RWPE2 (cell line): ENCODE measurements at regions not wholly inside any gene's neighbourhood (a gene's known extent, or its start where the extent isn't known, plus 50 kb on each side); places are given as distances from the start of the nearest gene placed in this dataset.
A peak's percentile ranks its signal among the peaks of the same experiment; 100 is the strongest.

Source experiments
- ATAC-seq: fragments of 200-7000 bp; cut with Tn5 transposase; 3 replicates; pipeline ENCODE4 v1.9.1; 2021; ENCODE audit warnings: low read depth
- DNase-seq: peaks from one replicate; pipeline ENCODE4 v3.0.0-alpha.2; 2020; ENCODE audit warnings: low spot score
- H3K27ac ChIP-seq: fragments of 450-650 bp; 2 replicates; pipeline ENCODE4 v1.5.1; 2017; ENCODE audit warnings: mild to moderate bottlenecking; ENCODE audit not compliant: poor library complexity, severe bottlenecking
- H3K27me3 ChIP-seq: fragments of 250-450 bp; sonication (Bioruptor Pico); 2 replicates; pipeline ENCODE4 v1.5.1; 2021; ENCODE audit warnings: mild to moderate bottlenecking, moderate library complexity; ENCODE audit not compliant: insufficient read depth, poor library complexity, severe bottlenecking
- H3K36me3 ChIP-seq: fragments of 250-450 bp; sonication (Bioruptor Pico); 2 replicates; pipeline ENCODE4 v1.5.1; 2020; ENCODE audit warnings: low read depth, mild to moderate bottlenecking, moderate library complexity
- H3K4me1 ChIP-seq: fragments of 250-450 bp; sonication (Bioruptor Pico); 2 replicates; pipeline ENCODE4 v1.5.1; 2021; ENCODE audit warnings: mild to moderate bottlenecking, moderate library complexity; ENCODE audit not compliant: insufficient read depth, poor library complexity, severe bottlenecking
- H3K4me3 ChIP-seq: fragments of 250-450 bp; sonication (Bioruptor Pico); 2 replicates; pipeline ENCODE4 v1.5.1; 2021; ENCODE audit warnings: mild to moderate bottlenecking, moderate library complexity; ENCODE audit not compliant: severe bottlenecking
- H3K9me3 ChIP-seq: fragments of 250-450 bp; sonication (Bioruptor Pico); 2 replicates; pipeline ENCODE4 v1.5.1; 2021; ENCODE audit warnings: mild to moderate bottlenecking, moderate library complexity; ENCODE audit not compliant: severe bottlenecking
- CTCF ChIP-seq: fragments of 450-650 bp; IDR thresholded peaks from one replicate; pipeline ENCODE4 v1.5.1; 2017; ENCODE audit warnings: mild to moderate bottlenecking, moderate library complexity; ENCODE audit not compliant: poor library complexity, severe bottlenecking

DNA sequence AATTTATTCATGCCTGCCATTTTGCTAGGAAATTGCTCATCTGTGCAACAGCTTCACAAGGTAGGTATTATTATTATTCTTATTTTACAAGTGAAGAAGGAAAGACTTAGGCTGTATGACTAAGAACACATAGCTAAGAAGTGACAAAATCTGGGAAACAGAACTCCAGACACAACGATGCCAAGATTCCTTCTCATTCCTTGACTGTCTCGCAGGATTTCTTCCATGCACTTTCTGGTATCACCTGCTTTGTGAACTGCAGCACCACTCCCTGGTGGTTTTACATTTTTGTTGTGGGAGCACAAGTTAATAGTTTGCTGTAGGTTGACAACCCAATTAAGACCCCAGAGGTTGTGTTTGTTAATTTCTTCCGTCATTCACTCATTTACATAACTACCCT, 188.5 kb downstream of the LACC1 start:
- no peak for ATAC-seq
- Histone ChIP-seq H3K4me1 (peaks cover 12% of the 10 kb centered on the region), H3K36me3 (no peaks in the 10 kb centered on the region), H3K4me3 (no peak overlapping the region), H3K27ac (peak overlapping the region; percentile 41), H3K9me3 (no peaks in the 10 kb centered on the region), H3K27me3 (no peaks in the 10 kb centered on the region)
- no peak for DNase-seq
- TF ChIP-seq CTCF = no peak

- no peak overlapping the region for H3K4me3 ChIP-seq
- no peaks in the 10 kb centered on the region for H3K9me3 ChIP-seq
- DNase-seq (no peak), ATAC-seq (peak; percentile 81)
- no peak for TF ChIP-seq CTCF
- H3K27me3 ChIP-seq = no peaks in the 10 kb centered on the region
- peak overlapping the region; percentile 41 for H3K27ac ChIP-seq
- peaks cover 12% of the 10 kb centered on the region for H3K4me1 ChIP-seq
- no peaks in the 10 kb centered on the region for H3K36me3 ChIP-seq
These were observed 189.0 kb downstream of the LACC1 start for GRCh38 chr13:44068737-44069136.

DNA sequence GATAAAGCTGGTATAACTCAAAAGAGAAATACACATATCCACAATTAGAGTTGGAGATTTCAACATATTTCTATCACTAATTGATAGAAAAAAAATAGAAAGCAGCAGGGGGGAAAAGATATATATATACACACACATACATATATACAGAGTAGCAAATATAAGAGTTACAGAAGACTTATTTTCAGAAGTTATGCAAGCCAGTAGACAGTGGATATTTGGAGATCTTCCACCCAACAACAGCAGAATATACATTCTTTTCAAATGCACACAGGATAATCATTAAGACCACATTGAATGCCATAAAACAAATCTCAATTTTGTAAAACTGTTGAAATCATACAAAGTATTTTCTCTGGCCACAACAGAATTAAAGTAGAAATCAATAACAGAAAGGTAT, 192.8 kb downstream of the LACC1 start:
- Histone ChIP-seq H3K27me3 (no peaks in the 10 kb centered on the region), H3K9me3 (no peaks in the 10 kb centered on the region), H3K4me1 (peaks cover 12% of the 10 kb centered on the region), H3K4me3 (no peak overlapping the region), H3K27ac (no peak overlapping the region), H3K36me3 (no peaks in the 10 kb centered on the region)
- no peak for TF ChIP-seq CTCF
- no peak for DNase-seq
- ATAC-seq = no peak

GRCh38 chr13:44074611-44075010, 194.9 kb downstream of the LACC1 start:
- H3K27ac ChIP-seq = no peak overlapping the region
- no peak for DNase-seq
- TF ChIP-seq CTCF = no peak
- H3K36me3 ChIP-seq = no peaks in the 10 kb centered on the region
- H3K9me3 ChIP-seq = no peaks in the 10 kb centered on the region
- no peak overlapping the region for H3K4me3 ChIP-seq
- ATAC-seq = no peak
- no peaks in the 10 kb centered on the region for H3K4me1 ChIP-seq
- no peaks in the 10 kb centered on the region for H3K27me3 ChIP-seq

- H3K4me1 ChIP-seq = no peaks in the 10 kb centered on the region
- DNase-seq = no peak
- no peak overlapping the region for H3K27ac ChIP-seq
- ATAC-seq = no peak
- no peak overlapping the region for H3K4me3 ChIP-seq
- no peaks in the 10 kb centered on the region for H3K27me3 ChIP-seq
- TF ChIP-seq CTCF = no peak
- no peaks in the 10 kb centered on the region for H3K9me3 ChIP-seq
- H3K36me3 ChIP-seq = no peaks in the 10 kb centered on the region
These were observed 195.4 kb downstream of the LACC1 start for GRCh38 chr13:44075113-44075512.
